GM12873 (cell line): ENCODE measurements at regions not wholly inside any gene's neighbourhood (a gene's known extent, or its start where the extent isn't known, plus 50 kb on each side); places are given as distances from the start of the nearest gene placed in this dataset.

Experiments
- CTCF ChIP-seq: IDR thresholded peaks from 2 replicates; pipeline ENCODE4 v1.5.1; 2012; ENCODE audit warnings: low read depth, mild to moderate bottlenecking, moderate library complexity, low read length, control low read depth; ENCODE audit not compliant: insufficient read depth; ENCODE audit errors: missing control alignments

- no peak for TF ChIP-seq CTCF
Observed at GRCh38 chr9:28929433-28929832, 1356.2 kb upstream of the C9orf72 start.

- TF ChIP-seq CTCF = no peak
Observed at GRCh38 chr9:28930766-28931165, 1357.5 kb upstream of the C9orf72 start.

DNA sequence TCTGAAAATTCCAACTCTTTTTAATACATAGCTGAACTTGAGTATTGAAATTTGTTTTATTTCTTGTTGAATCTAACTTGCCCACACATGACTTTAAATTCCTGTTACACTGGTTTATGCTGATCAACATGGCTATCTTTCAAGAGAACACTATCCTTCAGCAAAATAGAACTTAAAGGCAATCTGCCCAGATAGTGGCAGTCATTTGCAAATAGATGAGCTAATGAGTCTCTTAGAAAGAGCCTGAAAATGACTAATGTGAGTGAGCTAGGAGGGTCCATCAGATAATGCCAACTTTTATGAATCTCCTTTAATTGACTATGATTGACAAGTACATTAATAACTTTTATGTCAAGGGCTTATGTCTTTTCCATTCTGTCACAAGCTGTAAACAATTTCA is 1360.8 kb upstream of the C9orf72 start:
- no peak for TF ChIP-seq CTCF

DNA sequence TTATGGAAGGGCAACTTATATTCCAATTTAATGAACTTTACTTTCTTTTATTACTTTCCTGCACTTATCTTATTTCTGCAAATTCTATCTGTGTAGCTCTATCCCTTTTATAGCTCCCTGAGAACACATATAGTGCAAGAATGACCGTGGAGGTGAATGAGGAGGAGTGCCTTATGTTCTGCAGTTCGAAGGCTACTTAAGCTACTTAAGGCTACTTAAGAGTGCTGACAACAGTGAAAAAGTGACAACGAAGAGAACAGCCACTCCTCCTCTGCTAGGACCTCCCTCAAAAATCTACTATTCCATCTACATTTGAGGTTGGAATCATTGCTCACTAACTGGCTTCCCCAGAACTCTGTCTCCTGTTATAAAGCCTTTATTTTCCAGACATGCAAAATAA is 1365.7 kb upstream of the C9orf72 start:
- no peak for TF ChIP-seq CTCF

- no peak for TF ChIP-seq CTCF
Observed at GRCh38 chr9:28941856-28942255, 1368.6 kb upstream of the C9orf72 start.

GRCh38 chr9:28942941-28943340 is 1369.7 kb upstream of the C9orf72 start:
- no peak for TF ChIP-seq CTCF

- TF ChIP-seq CTCF = no peak
Observed at GRCh38 chr9:28946648-28947047, 1373.4 kb upstream of the C9orf72 start.
